Erythroblast (primary cell): ENCODE measurements at regions not wholly inside any gene's neighbourhood (a gene's known extent, or its start where the extent isn't known, plus 50 kb on each side); places are given as distances from the start of the nearest gene placed in this dataset.

Source experiments
- GATA1 ChIP-seq: IDR thresholded peaks from 2 replicates; pipeline ENCODE4 v1.6.1; 2011; ENCODE audit warnings: low read depth, mild to moderate bottlenecking, control low read depth, low read length, moderate library complexity
- POLR2A ChIP-seq: IDR thresholded peaks from 2 replicates; pipeline ENCODE4 v1.6.1; 2011; ENCODE audit warnings: mild to moderate bottlenecking, low read length

DNA sequence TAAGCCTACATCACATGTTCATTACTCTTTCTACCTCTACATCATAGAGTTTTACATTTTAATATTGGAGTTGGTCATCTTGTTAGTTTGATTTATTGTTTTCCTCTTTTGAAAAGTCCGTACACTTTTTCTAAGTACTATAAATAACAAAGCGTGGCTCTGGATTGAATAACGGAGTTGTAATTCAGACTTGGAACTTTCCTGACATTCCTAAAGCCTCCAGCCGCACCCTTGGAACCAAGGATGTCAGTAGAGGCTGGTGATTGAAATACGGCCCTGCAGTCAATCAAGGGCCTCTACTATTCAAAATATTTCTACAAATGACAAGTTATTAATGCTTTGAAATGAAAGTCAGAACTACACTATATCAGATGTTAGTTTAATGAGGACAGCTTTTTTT lies 301.9 kb upstream of the TBX18 start:
- no peak for TF ChIP-seq POLR2A
- TF ChIP-seq GATA1, result no peak
